GM12878 (cell line): ENCODE measurements at regions not wholly inside any gene's neighbourhood (a gene's known extent, or its start where the extent isn't known, plus 50 kb on each side); places are given as distances from the start of the nearest gene placed in this dataset.

Source experiments
- ATAC-seq: fragments of 200-7000 bp; cut with Tn5 transposase; 3 replicates; pipeline ENCODE4 v1.9.1; 2020; ENCODE audit warnings: mild to moderate bottlenecking, moderate library complexity
- BruUV-seq: library from RNA; stranded (reverse); fragments of 400-500 nt; replicated peaks from 2 replicates; lab custom pipeline; 2021; lab: Mats Ljungman, UMichigan
- CTCF ChIA-PET: fragments of 300-600 bp; sonication (Branson Sonifier 250); formaldehyde crosslinking; extraction: SDS; loops from one replicate; lab custom pipeline; 2021; ENCODE audit warnings: inconsistent platforms; lab: Yijun Ruan, JAX
- POLR2A ChIA-PET: fragments of 350-600 bp; formaldehyde crosslinking; extraction: SDS; loops from one replicate; lab custom pipeline; 2021; ENCODE audit warnings: inconsistent platforms; lab: Charles Lee
- RAD21 ChIA-PET: fragments of 300-600 bp; sonication (Branson Sonifier 250); formaldehyde crosslinking; loops from one replicate; lab custom pipeline; 2023; ENCODE audit warnings: antibody characterized with exemption; ENCODE audit not compliant: unreplicated experiment; lab: Charles Lee
- SMC1A ChIA-PET: fragments of 300-600 bp; sonication (Branson Sonifier 250); formaldehyde crosslinking; loops from one replicate; lab custom pipeline; 2023; ENCODE audit not compliant: unreplicated experiment, uncharacterized antibody; lab: Charles Lee
- DNase-seq: peaks from one replicate; pipeline ENCODE4 v3.0.0-alpha.2; 2011; ENCODE audit warnings: low read depth, low spot score
- FAIRE-seq: peaks from 3 replicates; lab custom pipeline; 2011; peaks lifted over from hg19 to GRCh38; lab: Jason Lieb, UNC
- H2AFZ ChIP-seq: 2 replicates; pipeline ENCODE4 v1.6.0; 2011; ENCODE audit warnings: low read depth, low read length, control low read depth; ENCODE audit not compliant: control insufficient read depth
- H3K27ac ChIP-seq: 2 replicates; pipeline ENCODE4 v1.5.1; 2011; ENCODE audit warnings: control low read depth; ENCODE audit not compliant: control insufficient read depth, insufficient read depth
- H3K27me3 ChIP-seq, 2 experiments: replicated peaks in 1 of 2; 2 replicates each; pipeline versions ENCODE4 v1.6.0 to v1.6.1; 2011; ENCODE audit warnings: low read length in 1 of 2; ENCODE audit not compliant: control insufficient read depth in 2 of 2, insufficient read depth in 2 of 2
- H3K36me3 ChIP-seq, 2 experiments: 2 replicates each; pipeline ENCODE4 v1.5.1; 2011; ENCODE audit warnings: low read length in 1 of 2; ENCODE audit not compliant: control insufficient read depth in 2 of 2, insufficient read depth in 2 of 2
- H3K4me1 ChIP-seq: 2 replicates; pipeline ENCODE4 v1.6.1; 2011; ENCODE audit warnings: mild to moderate bottlenecking, low read length, moderate library complexity, mixed read lengths; ENCODE audit not compliant: control insufficient read depth, insufficient read depth
- H3K4me2 ChIP-seq: 2 replicates; pipeline ENCODE4 v1.6.0; 2011; ENCODE audit warnings: control low read depth; ENCODE audit not compliant: control insufficient read depth, insufficient read depth
- H3K4me3 ChIP-seq: fragments of 200-600 bp; sonication (generic); 2 replicates; pipeline ENCODE4 v1.5.1; 2016
- H3K79me2 ChIP-seq: 2 replicates; pipeline ENCODE4 v1.6.0; 2011; ENCODE audit warnings: low read length; ENCODE audit not compliant: control insufficient read depth, insufficient read depth
- H3K9ac ChIP-seq: 2 replicates; pipeline ENCODE4 v1.8.0; 2011; ENCODE audit warnings: low read length, control low read depth, mixed read lengths; ENCODE audit not compliant: control insufficient read depth, insufficient read depth
- H3K9me3 ChIP-seq: replicated peaks from 3 replicates; pipeline ENCODE4 v1.5.1; 2011; ENCODE audit warnings: mild to moderate bottlenecking, low read length; ENCODE audit not compliant: control insufficient read depth, insufficient read depth
- H4K20me1 ChIP-seq: 2 replicates; pipeline ENCODE4 v1.6.0; 2011; ENCODE audit not compliant: control insufficient read depth, insufficient read depth
- CTCF ChIP-seq, 3 experiments: IDR thresholded peaks in 2 of 3; conservative IDR thresholded peaks in 1 of 3; 2 replicates each; pipeline ENCODE4 v1.5.1; 2011; ENCODE audit warnings: low read depth in 3 of 3, low read length in 3 of 3, mild to moderate bottlenecking in 3 of 3, control low read depth in 2 of 3, moderate library complexity in 2 of 3, inconsistent platforms in 1 of 3, mixed read lengths in 1 of 3; ENCODE audit not compliant: control insufficient read depth in 2 of 3, insufficient read depth in 1 of 3; ENCODE audit errors: extremely low read depth in 1 of 3
- ETV6 ChIP-seq, 2 experiments: fragments of 450-650 bp in 1 of 2; IDR thresholded peaks in 1 of 2; conservative IDR thresholded peaks in 1 of 2; 2 replicates each; pipeline ENCODE4 v1.6.1; 2014; ENCODE audit warnings: antibody characterized with exemption in 1 of 2, borderline replicate concordance in 1 of 2, low read depth in 1 of 2, mild to moderate bottlenecking in 1 of 2, moderate library complexity in 1 of 2
- GATAD2B ChIP-seq: fragments of 450-650 bp; conservative IDR thresholded peaks from 2 replicates; pipeline ENCODE4 v1.6.1; 2017; ENCODE audit warnings: low read depth, mild to moderate bottlenecking, moderate library complexity
- IRF4 ChIP-seq: IDR thresholded peaks from 2 replicates; pipeline ENCODE4 v1.6.1; 2011; ENCODE audit warnings: low read depth, low read length
- NR2C1 ChIP-seq: fragments of 450-650 bp; IDR thresholded peaks from 2 replicates; pipeline ENCODE4 v1.6.1; 2017; ENCODE audit warnings: antibody characterized with exemption, mild to moderate bottlenecking, moderate library complexity
- RAD21 ChIP-seq: IDR thresholded peaks from 2 replicates; pipeline ENCODE4 v1.6.1; 2011; ENCODE audit warnings: mild to moderate bottlenecking, low read depth, low read length, moderate library complexity; ENCODE audit not compliant: insufficient read depth
- WRNIP1 ChIP-seq: IDR thresholded peaks from 2 replicates; pipeline ENCODE4 v1.6.1; 2011; ENCODE audit warnings: low read depth, low read length, improper control_type of control experiment, borderline replicate concordance
- ZBED1 ChIP-seq: IDR thresholded peaks from 2 replicates; pipeline ENCODE4 v1.6.1; 2016; ENCODE audit warnings: borderline replicate concordance
- WGBS: methylation state at CpG from one replicate; pipeline ENCODE4 v1.1.6; 2016; ENCODE audit warnings: low lambda C conversion rate; ENCODE audit not compliant: insufficient replicate concordance, insufficient coverage; ENCODE audit errors: missing lambda C conversion rate; 5-methylcytosine and 5-hydroxymethylcytosine counted together
- in situ Hi-C: fragments of 300-500 bp; cut with MboI; formaldehyde crosslinking; loops from 9 replicates; pipeline ENCODE4 v1.14.3; 2018; ENCODE audit warnings: mixed read lengths
- intact Hi-C: fragments of 100-400 bp; cut with micrococcal nuclease; formaldehyde crosslinking; loops from one replicate; pipeline ENCODE4 v1.14.2; 2022; ENCODE audit not compliant: unreplicated experiment

DNA sequence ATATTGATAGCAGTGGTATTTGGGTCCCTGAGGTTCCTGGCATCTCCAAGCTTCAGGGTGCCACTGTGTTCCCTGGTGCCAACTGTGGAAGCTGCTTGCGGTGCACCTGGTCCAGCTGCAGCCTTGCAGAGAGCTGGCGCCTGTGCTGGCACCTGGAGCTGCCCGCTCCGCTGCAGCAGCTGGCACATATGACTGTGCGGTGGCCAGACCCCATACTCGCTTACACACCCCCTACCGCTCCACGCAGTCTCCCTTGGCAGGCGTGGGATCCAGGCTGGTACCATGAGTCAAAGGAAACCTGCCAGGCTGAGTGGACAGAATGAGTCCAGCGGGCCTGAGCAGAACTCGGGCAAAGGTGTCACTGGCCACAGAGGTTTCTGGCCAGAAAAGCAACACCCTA is 89.9 kb upstream of the JAZF1 start:
- Histone ChIP-seq H4K20me1 (no peaks in the 10 kb centered on the region), H3K4me1 (no peaks in the 10 kb centered on the region), H3K27ac (no peak overlapping the region), H3K36me3 (no peaks in the 10 kb centered on the region), H2AFZ (no peak overlapping the region), H3K79me2 (no peaks in the 10 kb centered on the region), H3K4me3 (no peak overlapping the region), H3K27me3 (no peaks in the 10 kb centered on the region; a peak in 1 of 4 replicates), H3K4me2 (no peak overlapping the region), H3K9ac (no peak overlapping the region), H3K9me3 (no peaks in the 10 kb centered on the region; the same call in 2 of the 3 replicates)
- 64% methylated on average over 11 of the region's 11 CpGs for WGBS
- ChIA-PET CTCF (no interaction called here), POLR2A (no interaction called here), SMC1A (no interaction called here), RAD21 (no interaction called here)
- DNase-seq (no peak), ATAC-seq (no peak), FAIRE-seq (no peak)
- intact Hi-C loops = no loop called here
- in situ Hi-C loops = no loop called here
- TF ChIP-seq WRNIP1 = no peak
- no peak for TF ChIP-seq GATAD2B
- no peak for TF ChIP-seq ETV6 (conservative IDR thresholded peaks at IDR 0.05 in 1 of 2, IDR thresholded peaks at IDR 0.05 in 1 of 2; ENCODE audit: borderline replicate concordance in 1 of 2, low read depth in 1 of 2)
- no peak for TF ChIP-seq NR2C1
- TF ChIP-seq IRF4 = no peak
- BruUV-seq = no TSS peak

DNA sequence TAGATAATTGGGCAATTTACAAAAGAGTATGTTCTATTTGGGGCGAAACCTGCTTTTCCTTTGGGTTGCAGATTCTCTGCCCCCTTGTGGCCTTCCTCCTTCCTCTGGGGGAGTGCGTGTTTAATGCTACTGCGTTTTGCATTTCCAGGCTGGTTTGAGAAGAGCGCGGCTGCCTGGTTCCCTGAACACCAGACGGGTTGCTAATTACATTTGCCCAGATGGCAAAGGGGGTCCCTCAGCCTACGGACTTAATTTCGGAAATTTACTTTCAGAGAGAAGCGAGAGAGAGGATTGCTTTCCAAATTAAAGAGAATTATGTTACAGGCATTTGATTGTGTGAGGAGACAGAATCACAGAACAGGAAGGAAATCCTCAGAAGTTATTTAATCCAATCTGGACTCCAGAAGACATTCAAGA is 91.9 kb upstream of the JAZF1 start:
- TF ChIP-seq CTCF (IDR thresholded peaks at IDR 0.05 in 2 of 3, conservative IDR thresholded peaks at IDR 0.05 in 1 of 3; ENCODE audit: control insufficient read depth in 2 of 3, extremely low read depth in 1 of 3, insufficient read depth in 1 of 3, low read depth in 3 of 3, low read length in 3 of 3) = peak in 2 of 3 experiments; percentile 18 to 29; a peak in 2 of 6 replicates
- TF ChIP-seq RAD21 = peak; percentile 31
- TF ChIP-seq ZBED1 = no peak
- RAD21 ChIA-PET = no interaction called here
- H3K27ac ChIP-seq = no peak overlapping the region
- H3K9me3 ChIP-seq = no peaks in the 10 kb centered on the region; the same call in 2 of the 3 replicates
- ATAC-seq (no peak), FAIRE-seq (no peak), DNase-seq (no peak)
- intact Hi-C loops = no loop called here
- POLR2A ChIA-PET = no interaction called here
- WGBS = 3% methylated on average over 9 of the region's 9 CpGs
- H3K36me3 ChIP-seq = no peaks in the 10 kb centered on the region
- in situ Hi-C loops = no loop called here
- H4K20me1 ChIP-seq = no peaks in the 10 kb centered on the region
- no peaks in the 10 kb centered on the region for H3K79me2 ChIP-seq
- H3K4me1 ChIP-seq = no peaks in the 10 kb centered on the region
- no TSS peak for BruUV-seq
- no peak overlapping the region for H2AFZ ChIP-seq
- CTCF ChIA-PET = no interaction called here
- no peak overlapping the region for H3K4me3 ChIP-seq
- H3K9ac ChIP-seq = no peak overlapping the region
- SMC1A ChIA-PET = no interaction called here
- no peak overlapping the region for H3K4me2 ChIP-seq
- H3K27me3 ChIP-seq = no peaks in the 10 kb centered on the region; a peak in 1 of 4 replicates
